ENCODE measurements at regions not wholly inside any gene's neighbourhood (a gene's known extent, or its start where the extent isn't known, plus 50 kb on each side); places are given as distances from the start of the nearest gene placed in this dataset.

- TF ChIP-seq IRF5 (IDR thresholded peaks at IDR 0.05; ENCODE audit: borderline replicate concordance) = no peak
- peak; percentile 1; the same call in 1 of the 2 replicates for TF ChIP-seq ZNF687 (IDR thresholded peaks at IDR 0.05)
- TF ChIP-seq, protein P1, sequence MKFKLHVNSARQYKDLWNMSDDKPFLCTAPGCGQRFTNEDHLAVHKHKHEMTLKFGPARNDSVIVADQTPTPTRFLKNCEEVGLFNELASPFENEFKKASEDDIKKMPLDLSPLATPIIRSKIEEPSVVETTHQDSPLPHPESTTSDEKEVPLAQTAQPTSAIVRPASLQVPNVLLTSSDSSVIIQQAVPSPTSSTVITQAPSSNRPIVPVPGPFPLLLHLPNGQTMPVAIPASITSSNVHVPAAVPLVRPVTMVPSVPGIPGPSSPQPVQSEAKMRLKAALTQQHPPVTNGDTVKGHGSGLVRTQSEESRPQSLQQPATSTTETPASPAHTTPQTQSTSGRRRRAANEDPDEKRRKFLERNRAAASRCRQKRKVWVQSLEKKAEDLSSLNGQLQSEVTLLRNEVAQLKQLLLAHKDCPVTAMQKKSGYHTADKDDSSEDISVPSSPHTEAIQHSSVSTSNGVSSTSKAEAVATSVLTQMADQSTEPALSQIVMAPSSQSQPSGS (IDR thresholded peaks at IDR 0.05; ENCODE audit: low read length) = no peak
- no peak for TF ChIP-seq ZNF274 (IDR thresholded peaks at IDR 0.05; ENCODE audit: insufficient read depth, insufficient read length)
- TF ChIP-seq ZBTB40 (IDR thresholded peaks at IDR 0.05; ENCODE audit: borderline replicate concordance) = no peak
- TF ChIP-seq E4F1 (IDR thresholded peaks at IDR 0.05; ENCODE audit: borderline replicate concordance, partially characterized antibody) = no peak
- no peak for TF ChIP-seq RCOR1 (conservative IDR thresholded peaks at IDR 0.05; ENCODE audit: low read depth, low read length)
- no peak for TF ChIP-seq DPF2 (IDR thresholded peaks at IDR 0.05)
- no peak for TF ChIP-seq SMAD5 (IDR thresholded peaks at IDR 0.05; ENCODE audit: low read depth)
- TF ChIP-seq MEF2B (IDR thresholded peaks at IDR 0.05; ENCODE audit: partially characterized antibody, poor library complexity, severe bottlenecking) = no peak
- no peak for TF ChIP-seq PML (IDR thresholded peaks at IDR 0.05; ENCODE audit: low read length)
- 0 out of 2 replicates have a peak, but pooled peaks have one; percentile 31 for TF ChIP-seq ZNF592 (IDR thresholded peaks at IDR 0.05)
These were observed 175.3 kb upstream of the ZNF608 start (continued) for GRCh38 chr5:124921694-124922093.

All from GM12878 (cell line).